ENCODE measurements at regions not wholly inside any gene's neighbourhood (a gene's known extent, or its start where the extent isn't known, plus 50 kb on each side); places are given as distances from the start of the nearest gene placed in this dataset.

GRCh38 chr7:41287559-41288335, 415.1 kb downstream of the INHBA start:
- TF ChIP-seq, protein P1, sequence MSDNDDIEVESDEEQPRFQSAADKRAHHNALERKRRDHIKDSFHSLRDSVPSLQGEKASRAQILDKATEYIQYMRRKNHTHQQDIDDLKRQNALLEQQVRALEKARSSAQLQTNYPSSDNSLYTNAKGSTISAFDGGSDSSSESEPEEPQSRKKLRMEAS (IDR thresholded peaks at IDR 0.05), result no peak
- TF ChIP-seq ZFP36 (IDR thresholded peaks at IDR 0.05; ENCODE audit: borderline replicate concordance, partially characterized antibody) (no peak), CTCF (IDR thresholded peaks at IDR 0.05) (no peak)

Data from A549 (cell line).